Nephron (organoid): ENCODE measurements at regions not wholly inside any gene's neighbourhood (a gene's known extent, or its start where the extent isn't known, plus 50 kb on each side); places are given as distances from the start of the nearest gene placed in this dataset.

Source experiments
- H3K27ac Mint-ChIP-seq, 3 experiments: 2 replicates each; pipeline ENCODE4 v1.8.0; 2020; ENCODE audit warnings: mixed read lengths in 3 of 3, mild to moderate bottlenecking in 2 of 3, moderate library complexity in 1 of 3
- H3K27me3 Mint-ChIP-seq: 2 replicates; pipeline ENCODE4 v1.8.0; 2021; ENCODE audit warnings: low read depth, mild to moderate bottlenecking, moderate library complexity, mixed read lengths
- H3K36me3 Mint-ChIP-seq: 2 replicates; pipeline ENCODE4 v1.8.0; 2020; ENCODE audit warnings: low read depth, mixed read lengths
- H3K4me1 Mint-ChIP-seq: 2 replicates; pipeline ENCODE4 v1.8.0; 2020; ENCODE audit warnings: mixed read lengths
- H3K4me3 Mint-ChIP-seq, 3 experiments: 2 replicates each; pipeline ENCODE4 v1.8.0; 2020; ENCODE audit warnings: mild to moderate bottlenecking in 3 of 3, mixed read lengths in 3 of 3, moderate library complexity in 2 of 3
- H3K9me3 Mint-ChIP-seq: 2 replicates; pipeline ENCODE4 v1.8.0; 2020; ENCODE audit warnings: mixed read lengths
- TF ChIP-seq, protein P1 (sequence below), 3 experiments: fragments of 200-600 bp; sonication (generic); IDR thresholded peaks; one replicate each; pipeline ENCODE4 v1.5.0; 2021; ENCODE audit warnings: antibody characterized with exemption in 3 of 3; ENCODE audit not compliant: unreplicated experiment in 3 of 3

DNA sequence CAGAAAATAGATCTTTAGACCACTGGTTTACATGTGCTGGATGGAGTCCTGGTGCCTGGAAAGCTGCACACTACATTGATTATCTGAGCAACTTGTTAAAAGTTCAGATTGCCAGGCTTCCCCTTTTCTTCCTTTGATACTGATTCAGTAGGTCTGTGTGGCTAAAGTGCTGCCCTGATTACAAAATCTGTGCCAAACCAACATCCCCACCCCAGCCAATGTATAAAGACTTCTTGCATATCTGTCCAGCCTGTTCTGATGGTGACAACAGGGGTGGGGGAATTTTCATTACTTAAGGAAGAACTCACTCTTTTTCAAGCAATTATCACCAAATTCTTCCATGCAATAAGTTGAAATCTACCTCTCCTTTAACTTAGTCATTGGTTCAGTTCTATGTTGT lies 135.5 kb downstream of the TNFSF18 start:
- H3K4me1 Mint-ChIP-seq = peaks cover 5% of the 10 kb centered on the region
- no peak overlapping the region for H3K4me3 Mint-ChIP-seq
- TF ChIP-seq, protein P1, sequence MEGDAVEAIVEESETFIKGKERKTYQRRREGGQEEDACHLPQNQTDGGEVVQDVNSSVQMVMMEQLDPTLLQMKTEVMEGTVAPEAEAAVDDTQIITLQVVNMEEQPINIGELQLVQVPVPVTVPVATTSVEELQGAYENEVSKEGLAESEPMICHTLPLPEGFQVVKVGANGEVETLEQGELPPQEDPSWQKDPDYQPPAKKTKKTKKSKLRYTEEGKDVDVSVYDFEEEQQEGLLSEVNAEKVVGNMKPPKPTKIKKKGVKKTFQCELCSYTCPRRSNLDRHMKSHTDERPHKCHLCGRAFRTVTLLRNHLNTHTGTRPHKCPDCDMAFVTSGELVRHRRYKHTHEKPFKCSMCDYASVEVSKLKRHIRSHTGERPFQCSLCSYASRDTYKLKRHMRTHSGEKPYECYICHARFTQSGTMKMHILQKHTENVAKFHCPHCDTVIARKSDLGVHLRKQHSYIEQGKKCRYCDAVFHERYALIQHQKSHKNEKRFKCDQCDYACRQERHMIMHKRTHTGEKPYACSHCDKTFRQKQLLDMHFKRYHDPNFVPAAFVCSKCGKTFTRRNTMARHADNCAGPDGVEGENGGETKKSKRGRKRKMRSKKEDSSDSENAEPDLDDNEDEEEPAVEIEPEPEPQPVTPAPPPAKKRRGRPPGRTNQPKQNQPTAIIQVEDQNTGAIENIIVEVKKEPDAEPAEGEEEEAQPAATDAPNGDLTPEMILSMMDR (IDR thresholded peaks at IDR 0.05; ENCODE audit: unreplicated experiment in 3 of 3) = no peak
- peaks cover 8% of the 10 kb centered on the region for H3K9me3 Mint-ChIP-seq
- no peaks in the 10 kb centered on the region for H3K36me3 Mint-ChIP-seq
- no peak overlapping the region for H3K27ac Mint-ChIP-seq
- no peaks in the 10 kb centered on the region for H3K27me3 Mint-ChIP-seq

DNA sequence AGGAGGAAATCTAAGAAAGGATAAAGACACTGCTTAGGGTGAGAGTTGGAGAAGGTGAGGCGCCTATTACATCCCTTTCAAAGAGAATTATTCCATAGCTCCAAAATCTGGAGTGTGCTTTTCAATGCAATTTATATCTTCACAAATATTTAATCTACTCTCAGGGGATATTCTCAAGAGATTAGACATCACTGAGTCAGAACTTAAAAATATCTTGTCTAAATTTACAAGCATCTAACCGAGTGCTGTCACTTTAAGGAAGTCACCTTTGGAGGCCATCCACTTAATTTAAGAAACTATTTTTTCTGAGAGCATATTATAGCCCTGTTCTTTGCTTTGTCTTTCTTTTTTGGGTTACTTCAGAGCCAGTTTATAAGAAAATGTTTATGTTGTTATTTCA lies 134.6 kb downstream of the TNFSF18 start:
- Mint-ChIP-seq H3K4me3 (no peak overlapping the region), H3K27ac (no peak overlapping the region), H3K4me1 (peaks cover 5% of the 10 kb centered on the region), H3K27me3 (no peaks in the 10 kb centered on the region), H3K36me3 (no peaks in the 10 kb centered on the region), H3K9me3 (peaks cover 8% of the 10 kb centered on the region)
- TF ChIP-seq, protein P1 (IDR thresholded peaks at IDR 0.05; ENCODE audit: unreplicated experiment in 3 of 3) = no peak

DNA sequence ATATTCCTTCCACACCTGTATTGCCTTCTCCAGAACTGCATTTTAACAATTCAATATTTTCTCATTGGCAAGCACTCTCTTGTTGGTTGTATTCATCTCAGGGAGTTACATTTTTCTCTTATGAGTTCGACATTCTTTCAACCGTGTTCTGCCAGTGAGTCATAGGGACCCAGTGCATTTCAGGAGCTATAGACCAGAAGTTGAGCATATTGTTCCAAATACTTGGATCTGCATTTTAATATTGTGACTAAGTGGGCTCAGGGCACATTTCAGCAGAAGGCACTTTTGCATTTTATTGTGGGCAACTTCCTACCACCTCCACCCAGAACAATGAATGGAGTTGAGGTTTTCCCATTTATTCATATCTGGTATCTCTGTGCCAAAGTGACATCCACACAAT lies 132.8 kb downstream of the TNFSF18 start:
- Mint-ChIP-seq H3K9me3 (peaks cover 4% of the 10 kb centered on the region), H3K4me1 (peaks cover 5% of the 10 kb centered on the region), H3K27me3 (no peaks in the 10 kb centered on the region), H3K27ac (no peak overlapping the region), H3K36me3 (no peaks in the 10 kb centered on the region), H3K4me3 (no peak overlapping the region)
- TF ChIP-seq, protein P1 (IDR thresholded peaks at IDR 0.05; ENCODE audit: unreplicated experiment in 3 of 3) = no peak

DNA sequence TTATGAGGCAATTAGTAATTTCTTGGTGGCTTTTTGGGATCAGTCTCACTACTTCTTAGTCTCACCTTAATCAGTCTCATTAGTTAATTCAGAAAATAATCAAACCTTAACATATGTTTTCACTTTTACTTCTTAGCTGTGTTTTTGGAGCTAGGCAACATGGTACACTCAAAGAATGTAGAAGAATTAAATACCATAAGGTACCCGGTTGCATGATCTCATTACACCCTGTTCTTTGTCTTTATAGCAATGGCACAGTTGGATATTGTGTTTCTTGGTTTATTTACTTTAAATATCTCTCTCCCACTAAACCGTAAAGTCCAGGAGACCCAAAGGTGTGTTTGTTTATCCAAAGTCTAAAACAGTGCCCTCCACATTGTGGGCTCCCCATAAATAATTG lies 132.3 kb downstream of the TNFSF18 start:
- H3K4me1 Mint-ChIP-seq = peaks cover 5% of the 10 kb centered on the region
- peaks cover 2% of the 10 kb centered on the region for H3K9me3 Mint-ChIP-seq

DNA sequence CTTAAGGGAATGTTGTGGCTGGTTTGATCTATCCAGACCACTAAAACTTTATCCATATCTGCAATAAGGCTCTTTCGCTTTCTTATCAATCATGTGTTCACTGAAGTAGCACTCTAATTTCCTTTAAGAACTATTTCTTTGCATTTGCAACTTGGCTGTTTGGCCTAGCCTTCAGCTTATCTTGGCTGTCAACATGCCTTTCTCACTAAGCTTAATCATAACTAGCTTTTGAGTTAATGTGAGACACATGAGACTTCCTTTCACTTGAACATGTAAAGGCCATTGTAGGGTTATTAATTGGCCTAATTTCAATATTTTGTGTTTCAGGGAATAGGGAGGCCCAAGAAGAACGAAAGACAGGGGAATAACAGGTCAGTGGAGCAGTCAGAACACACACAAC lies 124.7 kb downstream of the TNFSF18 start:
- H3K27me3 Mint-ChIP-seq = no peaks in the 10 kb centered on the region
- H3K4me3 Mint-ChIP-seq = no peak overlapping the region
- H3K27ac Mint-ChIP-seq = no peak overlapping the region
- TF ChIP-seq, protein P1 (IDR thresholded peaks at IDR 0.05; ENCODE audit: unreplicated experiment in 3 of 3) = no peak
- no peaks in the 10 kb centered on the region for H3K36me3 Mint-ChIP-seq
- H3K4me1 Mint-ChIP-seq = no peaks in the 10 kb centered on the region
- no peaks in the 10 kb centered on the region for H3K9me3 Mint-ChIP-seq

More for the DNA sequence above, 132.3 kb downstream of the TNFSF18 start:
- Mint-ChIP-seq H3K4me3 (no peak overlapping the region), H3K27me3 (no peaks in the 10 kb centered on the region), H3K36me3 (no peaks in the 10 kb centered on the region), H3K27ac (no peak overlapping the region)
- TF ChIP-seq, protein P1 (IDR thresholded peaks at IDR 0.05; ENCODE audit: unreplicated experiment in 3 of 3) = no peak

DNA sequence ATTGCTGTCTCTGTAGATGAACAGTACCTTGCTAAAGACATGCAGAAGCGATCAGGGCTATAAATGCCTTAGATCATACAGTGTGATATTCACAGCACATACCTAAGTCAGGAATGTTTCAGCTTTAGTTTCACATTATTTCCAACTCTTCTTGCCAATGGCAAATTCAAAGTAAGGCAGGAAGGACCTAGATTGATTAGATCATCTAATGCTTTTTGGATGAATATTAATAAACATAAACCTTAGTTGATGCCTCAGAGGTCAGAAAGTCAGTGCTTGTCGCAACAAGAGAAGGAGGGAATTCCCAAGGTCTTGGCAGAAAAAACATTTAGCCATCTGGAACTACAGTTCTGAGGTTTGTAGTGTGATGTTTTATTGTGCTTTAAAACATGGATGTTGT lies 122.3 kb downstream of the TNFSF18 start:
- Mint-ChIP-seq H3K27ac (no peak overlapping the region), H3K36me3 (no peaks in the 10 kb centered on the region), H3K27me3 (no peaks in the 10 kb centered on the region), H3K4me3 (no peak overlapping the region), H3K4me1 (no peaks in the 10 kb centered on the region), H3K9me3 (no peaks in the 10 kb centered on the region)
- TF ChIP-seq, protein P1 (IDR thresholded peaks at IDR 0.05; ENCODE audit: unreplicated experiment in 3 of 3) = no peak
